Thyroid gland (tissue), 4 donors: ENCODE measurements at regions not wholly inside any gene's neighbourhood (a gene's known extent, or its start where the extent isn't known, plus 50 kb on each side); places are given as distances from the start of the nearest gene placed in this dataset.

ENCODE experiments used
- POLR2A ChIP-seq, 2 donors: fragments of 450-650 bp; IDR thresholded peaks; one replicate each; pipeline ENCODE4 v1.6.1; 2017; ENCODE audit warnings: antibody characterized with exemption in 2 of 2, mild to moderate bottlenecking in 2 of 2, moderate library complexity in 1 of 2
- TF ChIP-seq, protein P1 (sequence below), 6 experiments: fragments of 200-600 bp in 3 of 6; fragments of 450-650 bp in 3 of 6; sonication (generic) in 3 of 6; IDR thresholded peaks; one replicate each; pipeline ENCODE4 v1.5.1; 2016 to 2019; ENCODE audit warnings: antibody characterized with exemption in 6 of 6, mild to moderate bottlenecking in 2 of 6, inconsistent platforms in 1 of 6, moderate library complexity in 1 of 6

DNA sequence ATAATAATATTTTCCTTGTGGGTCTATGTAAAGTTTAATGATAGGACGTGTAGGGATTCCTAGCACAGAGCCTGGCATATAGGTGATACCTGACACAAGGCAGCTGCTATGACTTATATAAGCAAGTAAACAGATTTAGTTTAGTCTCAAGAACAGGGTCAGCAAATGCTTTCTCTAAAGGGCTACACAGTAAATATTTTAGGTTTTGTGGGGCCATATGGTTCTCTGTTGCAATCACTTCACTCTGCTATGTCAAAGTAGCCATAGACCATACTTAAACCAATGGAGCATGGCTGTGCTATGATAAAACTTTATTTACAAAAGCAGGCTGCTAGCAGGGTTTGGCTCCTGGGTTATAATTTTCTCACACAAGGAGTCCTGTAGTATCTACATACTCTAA, 204.8 kb upstream of the KLF4 start:
- TF ChIP-seq, protein P1, sequence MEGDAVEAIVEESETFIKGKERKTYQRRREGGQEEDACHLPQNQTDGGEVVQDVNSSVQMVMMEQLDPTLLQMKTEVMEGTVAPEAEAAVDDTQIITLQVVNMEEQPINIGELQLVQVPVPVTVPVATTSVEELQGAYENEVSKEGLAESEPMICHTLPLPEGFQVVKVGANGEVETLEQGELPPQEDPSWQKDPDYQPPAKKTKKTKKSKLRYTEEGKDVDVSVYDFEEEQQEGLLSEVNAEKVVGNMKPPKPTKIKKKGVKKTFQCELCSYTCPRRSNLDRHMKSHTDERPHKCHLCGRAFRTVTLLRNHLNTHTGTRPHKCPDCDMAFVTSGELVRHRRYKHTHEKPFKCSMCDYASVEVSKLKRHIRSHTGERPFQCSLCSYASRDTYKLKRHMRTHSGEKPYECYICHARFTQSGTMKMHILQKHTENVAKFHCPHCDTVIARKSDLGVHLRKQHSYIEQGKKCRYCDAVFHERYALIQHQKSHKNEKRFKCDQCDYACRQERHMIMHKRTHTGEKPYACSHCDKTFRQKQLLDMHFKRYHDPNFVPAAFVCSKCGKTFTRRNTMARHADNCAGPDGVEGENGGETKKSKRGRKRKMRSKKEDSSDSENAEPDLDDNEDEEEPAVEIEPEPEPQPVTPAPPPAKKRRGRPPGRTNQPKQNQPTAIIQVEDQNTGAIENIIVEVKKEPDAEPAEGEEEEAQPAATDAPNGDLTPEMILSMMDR (IDR thresholded peaks at IDR 0.05), result no peak
- TF ChIP-seq POLR2A (IDR thresholded peaks at IDR 0.05), result no peak
